ENCODE measurements at regions not wholly inside any gene's neighbourhood (a gene's known extent, or its start where the extent isn't known, plus 50 kb on each side); places are given as distances from the start of the nearest gene placed in this dataset.

- H3K4me3 ChIP-seq (ENCODE audit: low read depth in 2 of 2, low read length in 1 of 2): peak overlapping the region in 1 of 2 experiments; percentile 40; a peak in 3 of 4 replicates
- H4K20me1 ChIP-seq (ENCODE audit: insufficient read depth): no peaks in the 10 kb centered on the region
- H3F3A ChIP-seq (replicated peaks; ENCODE audit: insufficient read depth): peaks cover 12% of the 10 kb centered on the region
- peak overlapping the region; percentile 64 for H2AFZ ChIP-seq (ENCODE audit: low read depth)
- ChIA-PET POLR2A (no interaction called here), CTCF (interaction anchor here (0.8 kb wide), 1 partner anchor 23 kb away, joined by 3 read pairs; no protein-coding TSS in a partner anchor)
- H3K79me2 ChIP-seq (ENCODE audit: insufficient read depth): no peaks in the 10 kb centered on the region
- H3K4me1 ChIP-seq (ENCODE audit: control insufficient read depth in 1 of 2, insufficient read depth in 2 of 2, low read depth in 1 of 2, low read length in 1 of 2): peaks cover 0 to 3% of the 10 kb centered on the region in 2 experiments; a peak in 1 of 4 replicates
- no peak overlapping the region for H3K9ac ChIP-seq
- peak; percentile 41 for TF ChIP-seq TCF12 (IDR thresholded peaks at IDR 0.05)
- no peak for TF ChIP-seq CTCF (IDR thresholded peaks at IDR 0.05)
- DNase-seq: no peak
- H3K4me2 ChIP-seq: peak overlapping the region; percentile 64
- no peaks in the 10 kb centered on the region for H3K9me2 ChIP-seq
- WGBS (ENCODE audit: low lambda C conversion rate): 16% methylated on average over 2 of the region's 2 CpGs
- no peaks in the 10 kb centered on the region for H3K9me3 ChIP-seq
- H3K36me3 ChIP-seq (replicated peaks in 1 of 2; ENCODE audit: control insufficient read depth in 1 of 2, insufficient read depth in 2 of 2, low read length in 1 of 2): no peaks in the 10 kb centered on the region
- no peaks in the 10 kb centered on the region for H3K27me3 ChIP-seq (ENCODE audit: insufficient read depth)
- H3K27ac ChIP-seq (ENCODE audit: low read depth in 2 of 2, low read length in 1 of 2): peak overlapping the region; percentile 58 to 78; a peak in 3 of 4 replicates
Observed at GRCh38 chr13:48909056-48909389, 66.7 kb upstream of the FNDC3A start.

DNA sequence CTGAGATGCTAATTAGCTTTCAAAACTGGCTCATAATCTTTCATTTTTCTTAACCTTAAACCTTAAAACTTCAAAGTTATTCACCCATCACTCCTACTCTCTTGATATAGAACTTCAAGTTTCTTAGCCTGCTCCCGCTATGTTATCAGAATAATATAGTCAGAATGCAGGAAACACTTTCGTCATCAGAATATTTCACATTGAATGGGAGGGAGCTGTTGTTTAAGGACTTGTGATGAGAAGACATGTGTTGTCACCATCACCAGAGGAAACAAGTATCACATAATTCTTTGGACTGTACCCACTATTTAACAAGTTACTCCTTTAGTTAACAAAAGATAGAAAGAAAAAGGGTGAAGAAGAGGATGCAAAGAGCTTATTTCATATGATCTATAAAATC, 65.0 kb upstream of the FNDC3A start:
- Histone ChIP-seq H3K27me3 (ENCODE audit: insufficient read depth) (no peaks in the 10 kb centered on the region), H3K36me3 (replicated peaks in 1 of 2; ENCODE audit: control insufficient read depth in 1 of 2, insufficient read depth in 2 of 2, low read length in 1 of 2) (no peaks in the 10 kb centered on the region), H4K20me1 (ENCODE audit: insufficient read depth) (no peaks in the 10 kb centered on the region), H3K4me1 (ENCODE audit: control insufficient read depth in 1 of 2, insufficient read depth in 2 of 2, low read depth in 1 of 2, low read length in 1 of 2) (peaks cover 0 to 3% of the 10 kb centered on the region in 2 experiments; a peak in 1 of 4 replicates), H3K9me2 (no peaks in the 10 kb centered on the region), H3F3A (replicated peaks; ENCODE audit: insufficient read depth) (peaks cover 12% of the 10 kb centered on the region), H3K4me3 (ENCODE audit: low read depth in 2 of 2, low read length in 1 of 2) (no peak overlapping the region), H3K9ac (no peak overlapping the region), H3K27ac (ENCODE audit: low read depth in 2 of 2, low read length in 1 of 2) (no peak overlapping the region), H3K79me2 (ENCODE audit: insufficient read depth) (no peaks in the 10 kb centered on the region), H2AFZ (ENCODE audit: low read depth) (no peak overlapping the region), H3K9me3 (no peaks in the 10 kb centered on the region), H3K4me2 (no peak overlapping the region)
- 48% methylated on average over 2 of the region's 2 CpGs for WGBS (ENCODE audit: low lambda C conversion rate)
- POLR2A ChIA-PET: no interaction called here
- DNase-seq: no peak
- TF ChIP-seq, protein P1, sequence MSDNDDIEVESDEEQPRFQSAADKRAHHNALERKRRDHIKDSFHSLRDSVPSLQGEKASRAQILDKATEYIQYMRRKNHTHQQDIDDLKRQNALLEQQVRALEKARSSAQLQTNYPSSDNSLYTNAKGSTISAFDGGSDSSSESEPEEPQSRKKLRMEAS (IDR thresholded peaks at IDR 0.05; ENCODE audit: low read depth): no peak
- TF ChIP-seq MEF2A (IDR thresholded peaks at IDR 0.05; ENCODE audit: borderline replicate concordance, low read depth): no peak
- TF ChIP-seq SMC3 (IDR thresholded peaks at IDR 0.05; ENCODE audit: low read depth, low read length): no peak
- no peak for TF ChIP-seq CHD2 (IDR thresholded peaks at IDR 0.05; ENCODE audit: low read length, partially characterized antibody)
- no peak for TF ChIP-seq JUND (IDR thresholded peaks at IDR 0.05)
- TF ChIP-seq FOXJ3 (CRISPR knock-in tag; IDR thresholded peaks at IDR 0.05): no peak
- TF ChIP-seq EZH2phosphoT487 (IDR thresholded peaks at IDR 0.05; ENCODE audit: borderline replicate concordance, low read depth): no peak
- TF ChIP-seq TCF12 (IDR thresholded peaks at IDR 0.05): no peak
- TF ChIP-seq, protein P2, sequence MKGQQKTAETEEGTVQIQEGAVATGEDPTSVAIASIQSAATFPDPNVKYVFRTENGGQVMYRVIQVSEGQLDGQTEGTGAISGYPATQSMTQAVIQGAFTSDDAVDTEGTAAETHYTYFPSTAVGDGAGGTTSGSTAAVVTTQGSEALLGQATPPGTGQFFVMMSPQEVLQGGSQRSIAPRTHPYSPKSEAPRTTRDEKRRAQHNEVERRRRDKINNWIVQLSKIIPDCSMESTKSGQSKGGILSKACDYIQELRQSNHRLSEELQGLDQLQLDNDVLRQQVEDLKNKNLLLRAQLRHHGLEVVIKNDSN (IDR thresholded peaks at IDR 0.05; ENCODE audit: borderline replicate concordance, low read depth): no peak
- no peak for TF ChIP-seq TAF1 (IDR thresholded peaks at IDR 0.05; ENCODE audit: borderline replicate concordance, low read depth, low read length)
- TF ChIP-seq NFIC (IDR thresholded peaks at IDR 0.05; ENCODE audit: borderline replicate concordance): no peak
- no peak for TF ChIP-seq YY1 (IDR thresholded peaks at IDR 0.05; ENCODE audit: low read depth)
- CTCF ChIA-PET: interaction anchor here (0.9 kb wide), 1 partner anchor 37 kb away, joined by 4 read pairs; no protein-coding TSS in a partner anchor
